ENCODE measurements at regions not wholly inside any gene's neighbourhood (a gene's known extent, or its start where the extent isn't known, plus 50 kb on each side); places are given as distances from the start of the nearest gene placed in this dataset.
A peak's percentile ranks its signal among the peaks of the same experiment; 100 is the strongest.

- TF ChIP-seq CEBPB (IDR thresholded peaks at IDR 0.05; ENCODE audit: borderline replicate concordance in 1 of 2, low read depth in 2 of 2, low read length in 2 of 2): no peak
These were observed 63.5 kb upstream of the DMRT1 start (continued) for GRCh38 chr9:777978-778377.

GRCh38 chr9:784202-784601 is 57.3 kb upstream of the DMRT1 start:
- Histone ChIP-seq H3K4me2 (ENCODE audit: control insufficient read depth, insufficient read depth) (no peak overlapping the region), H3K4me3 (no peak overlapping the region), H3K27ac (ENCODE audit: control insufficient read depth, insufficient read depth) (no peak overlapping the region), H4K20me1 (ENCODE audit: control insufficient read depth, insufficient read depth) (no peaks in the 10 kb centered on the region), H2AFZ (ENCODE audit: control insufficient read depth, low read depth, low read length) (no peak overlapping the region), H3K9ac (ENCODE audit: control insufficient read depth, insufficient read depth, low read length) (no peak overlapping the region), H3K4me1 (ENCODE audit: control insufficient read depth, insufficient read depth, low read length) (no peaks in the 10 kb centered on the region), H3K79me2 (ENCODE audit: control insufficient read depth, insufficient read depth, low read length) (no peaks in the 10 kb centered on the region), H3K27me3 (replicated peaks in 1 of 2; ENCODE audit: control insufficient read depth in 2 of 2, insufficient read depth in 2 of 2, low read length in 1 of 2) (no peaks in the 10 kb centered on the region), H3K9me3 (replicated peaks; ENCODE audit: control insufficient read depth, insufficient read depth, low read length) (no peaks in the 10 kb centered on the region), H3K36me3 (ENCODE audit: control insufficient read depth in 2 of 2, insufficient read depth in 2 of 2, low read length in 1 of 2) (no peaks in the 10 kb centered on the region)
- in situ Hi-C loops (cut with MboI) (no loop called here), intact Hi-C loops (cut with micrococcal nuclease; ENCODE audit: unreplicated experiment) (no loop called here)
- POLR2A ChIA-PET: no interaction called here
- BruUV-seq (replicated peaks): no TSS peak
- RAD21 ChIA-PET (ENCODE audit: unreplicated experiment): no interaction called here
- DNase-seq (ENCODE audit: low read depth, low spot score): no peak
- 0% methylated on average over 1 of the region's 1 CpG for WGBS (ENCODE audit: insufficient coverage, insufficient replicate concordance, low lambda C conversion rate, missing lambda C conversion rate)
- FAIRE-seq: no peak
- SMC1A ChIA-PET (ENCODE audit: uncharacterized antibody, unreplicated experiment): no interaction called here
- CTCF ChIA-PET: no interaction called here
- peak; percentile 38; the same call in 2 of the 3 replicates for ATAC-seq
- no peak for TF ChIP-seq KLF5 (IDR thresholded peaks at IDR 0.05; ENCODE audit: partially characterized antibody)
- TF ChIP-seq JUND (IDR thresholded peaks at IDR 0.05; ENCODE audit: low read depth, low read length): no peak
- no peak for TF ChIP-seq TBL1XR1 (IDR thresholded peaks at IDR 0.05; ENCODE audit: low read depth, low read length)
- TF ChIP-seq ZBTB40 (IDR thresholded peaks at IDR 0.05; ENCODE audit: borderline replicate concordance): no peak
- no peak for TF ChIP-seq BHLHE40 (IDR thresholded peaks at IDR 0.05; ENCODE audit: borderline replicate concordance in 1 of 2, low read depth in 2 of 2, low read length in 1 of 2)
- TF ChIP-seq EGR1 (IDR thresholded peaks at IDR 0.05; ENCODE audit: borderline replicate concordance in 1 of 2, low read depth in 2 of 2, low read length in 2 of 2): no peak
- no peak for TF ChIP-seq NR2C2 (IDR thresholded peaks at IDR 0.05; ENCODE audit: borderline replicate concordance, control insufficient read depth, insufficient read length, low read depth)
- TF ChIP-seq CHD2 (IDR thresholded peaks at IDR 0.05; ENCODE audit: borderline replicate concordance, low read depth, low read length): no peak
- TF ChIP-seq IRF5 (IDR thresholded peaks at IDR 0.05; ENCODE audit: borderline replicate concordance): no peak
- no peak for TF ChIP-seq IRF4 (IDR thresholded peaks at IDR 0.05; ENCODE audit: low read depth, low read length)
- no peak for TF ChIP-seq RAD21 (IDR thresholded peaks at IDR 0.05; ENCODE audit: insufficient read depth, low read depth, low read length)
- TF ChIP-seq PRDM15 (CRISPR knock-in tag; IDR thresholded peaks at IDR 0.05): no peak
- TF ChIP-seq YY1 (IDR thresholded peaks at IDR 0.05; ENCODE audit: low read depth, low read length): no peak

Data from GM12878 (cell line).